GM19328 (cell line): ENCODE measurements at regions not wholly inside any gene's neighbourhood (a gene's known extent, or its start where the extent isn't known, plus 50 kb on each side); places are given as distances from the start of the nearest gene placed in this dataset.
"Not testable (repeated sequence)": the region's sequence is repeated elsewhere in the genome, so short reads cannot be mapped to it uniquely, and the experiment has no call there.

Experiments
- ATAC-seq: cut with Tn5 transposase; IDR thresholded peaks from one replicate; pipeline ENCODE4 v1.9.1; 2021; ENCODE audit warnings: mild to moderate bottlenecking, moderate library complexity; ENCODE audit not compliant: unreplicated experiment

GRCh38 chr9:88596376-88596775 lies 61.4 kb downstream of the NXNL2 start:
- no peak for ATAC-seq

GRCh38 chr9:88604836-88605511 lies 70.0 kb downstream of the NXNL2 start:
- no peak for ATAC-seq

GRCh38 chr9:88605512-88606362 lies 70.8 kb downstream of the NXNL2 start:
- ATAC-seq = no peak

DNA sequence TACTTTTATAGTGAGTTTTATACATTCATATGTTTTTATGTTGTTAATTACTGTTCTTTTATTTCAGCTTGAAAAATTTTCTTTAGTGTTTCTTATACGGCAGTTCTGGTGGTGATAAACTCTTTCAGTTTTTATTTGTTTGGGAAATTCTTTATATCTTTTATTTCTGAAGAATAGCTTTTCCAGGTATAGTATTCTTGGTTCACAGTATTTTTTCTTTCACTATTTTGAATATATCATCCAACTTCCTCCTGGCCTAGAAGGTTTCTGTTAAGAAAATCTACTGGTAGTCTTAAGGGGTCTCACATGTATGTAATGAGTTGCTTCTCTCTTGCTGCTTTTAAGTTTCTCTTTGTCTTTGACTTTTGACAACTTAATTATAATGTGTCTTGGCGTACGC lies 79.4 kb downstream of the NXNL2 start:
- ATAC-seq = no peak

GRCh38 chr9:88623698-88624097 lies 88.7 kb downstream of the NXNL2 start:
- no peak for ATAC-seq

- ATAC-seq = no peak
These were observed 93.1 kb downstream of the NXNL2 start for GRCh38 chr9:88628114-88628513.

- no peak for ATAC-seq
These were observed 93.8 kb downstream of the NXNL2 start for GRCh38 chr9:88628811-88629210.

DNA sequence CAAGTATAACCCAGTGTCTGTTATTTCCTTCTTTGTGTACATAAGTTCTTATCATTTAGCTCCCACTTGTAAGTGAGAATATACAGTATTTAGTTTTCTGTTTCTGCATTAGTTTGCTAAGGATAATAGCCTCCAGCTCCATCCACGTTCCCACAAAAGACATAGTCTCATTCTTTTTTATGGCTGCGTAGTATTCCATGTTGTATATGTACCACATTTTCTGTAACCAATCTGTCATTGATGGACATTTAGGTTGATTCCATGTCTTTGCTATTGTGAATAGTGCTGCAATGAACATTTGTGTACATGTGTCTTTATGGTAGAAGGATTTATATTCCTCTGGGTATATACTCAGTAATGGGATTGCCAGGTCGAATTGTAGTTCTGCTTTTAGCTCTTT lies 95.6 kb downstream of the NXNL2 start:
- not testable (repeated sequence) for ATAC-seq

DNA sequence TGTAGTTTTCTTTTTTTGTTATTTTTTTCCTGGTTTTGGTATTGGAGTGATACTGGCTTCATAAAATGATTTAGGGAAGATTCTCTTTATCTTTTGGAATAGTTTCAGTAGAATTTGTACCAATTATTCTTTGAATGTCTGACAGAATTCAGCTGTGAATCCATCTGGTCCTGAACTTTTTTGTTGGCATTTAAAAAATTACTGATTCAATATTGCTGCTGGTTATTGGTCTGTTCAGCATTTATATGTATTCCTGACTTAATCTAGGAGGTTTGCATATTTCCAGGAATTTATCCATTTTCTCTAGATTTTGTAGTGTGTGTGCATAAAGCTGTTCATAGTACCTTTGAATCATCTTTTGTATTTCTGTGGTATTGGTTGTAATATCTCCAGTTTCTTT lies 100.2 kb downstream of the NXNL2 start:
- ATAC-seq = no peak

DNA sequence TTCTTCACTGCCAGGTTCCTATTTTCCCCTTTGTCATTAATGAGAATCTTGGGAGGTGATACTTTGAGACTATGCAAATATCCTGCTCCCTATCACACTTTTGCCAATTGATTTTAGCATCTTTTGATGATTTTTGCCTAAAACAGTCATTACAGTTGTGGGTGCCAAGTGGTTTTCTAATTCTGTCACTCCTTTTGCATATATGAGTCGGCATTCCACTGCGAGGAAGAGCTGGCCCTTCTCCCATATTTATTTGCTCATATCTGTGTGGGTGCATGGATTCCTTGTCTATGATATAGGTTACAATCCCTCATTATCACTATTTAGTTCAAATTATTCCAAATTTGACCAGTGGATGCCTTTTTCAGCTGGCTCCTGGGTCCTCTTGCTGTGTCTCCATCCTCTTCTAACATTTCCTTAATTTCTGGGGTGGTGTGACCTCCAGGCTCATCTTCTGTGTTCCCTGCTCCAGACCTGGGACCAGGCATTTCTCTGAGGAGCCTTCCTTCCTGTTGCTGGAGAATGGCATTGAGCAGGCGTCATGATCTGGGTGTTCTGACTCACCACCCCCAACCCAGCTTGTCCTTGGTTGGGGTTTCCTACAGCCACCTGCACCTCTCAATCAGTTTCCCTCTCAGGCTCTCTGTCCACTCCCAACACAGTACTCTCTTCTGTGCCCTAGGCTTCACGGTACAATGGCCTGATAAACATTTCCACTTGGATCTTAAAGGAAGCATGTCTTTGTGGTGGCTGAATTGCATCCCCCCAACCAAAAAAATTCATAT lies 106.7 kb downstream of the NXNL2 start:
- ATAC-seq = no peak

GRCh38 chr9:88642336-88642735 lies 107.4 kb downstream of the NXNL2 start:
- ATAC-seq = no peak

DNA sequence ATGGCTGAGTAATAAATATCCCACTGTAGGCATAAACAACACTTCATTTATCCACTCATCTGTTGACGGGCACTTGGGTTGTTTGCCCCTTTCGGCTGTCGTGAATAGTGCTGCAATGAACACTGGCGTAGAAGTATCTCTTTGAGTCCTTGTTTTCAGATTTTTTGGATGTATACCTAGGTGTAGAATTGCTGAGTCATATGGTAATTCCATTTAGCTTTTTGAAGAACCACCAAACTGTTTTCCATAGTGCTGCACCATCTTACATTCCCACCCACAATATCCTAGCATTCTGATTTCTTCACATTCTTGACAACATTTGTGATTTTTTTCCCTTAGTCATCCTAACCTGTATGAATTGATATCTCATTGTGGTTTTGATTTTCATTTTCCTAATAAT lies 109.0 kb downstream of the NXNL2 start:
- no peak for ATAC-seq

- ATAC-seq = no peak
These were observed 110.3 kb downstream of the NXNL2 start for GRCh38 chr9:88645172-88645878.

DNA sequence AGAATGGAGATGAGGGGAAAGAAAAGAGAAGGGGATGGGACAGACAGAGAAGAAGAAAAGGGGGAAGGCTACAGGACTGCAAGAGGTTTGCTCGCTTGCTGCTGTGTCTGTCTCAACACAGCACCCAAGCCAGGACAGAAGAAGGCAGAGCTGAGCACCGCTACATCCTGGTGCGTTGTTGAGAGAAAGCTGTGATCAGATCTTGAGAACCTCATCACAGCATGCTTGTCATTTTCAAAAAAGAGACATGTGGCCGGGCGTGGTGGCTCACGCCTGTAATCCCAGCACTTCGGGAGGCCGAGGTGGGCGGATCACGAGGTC lies 110.9 kb downstream of the NXNL2 start:
- ATAC-seq = no peak

- ATAC-seq = no peak
These were observed 111.7 kb downstream of the NXNL2 start for GRCh38 chr9:88646539-88647300.

DNA sequence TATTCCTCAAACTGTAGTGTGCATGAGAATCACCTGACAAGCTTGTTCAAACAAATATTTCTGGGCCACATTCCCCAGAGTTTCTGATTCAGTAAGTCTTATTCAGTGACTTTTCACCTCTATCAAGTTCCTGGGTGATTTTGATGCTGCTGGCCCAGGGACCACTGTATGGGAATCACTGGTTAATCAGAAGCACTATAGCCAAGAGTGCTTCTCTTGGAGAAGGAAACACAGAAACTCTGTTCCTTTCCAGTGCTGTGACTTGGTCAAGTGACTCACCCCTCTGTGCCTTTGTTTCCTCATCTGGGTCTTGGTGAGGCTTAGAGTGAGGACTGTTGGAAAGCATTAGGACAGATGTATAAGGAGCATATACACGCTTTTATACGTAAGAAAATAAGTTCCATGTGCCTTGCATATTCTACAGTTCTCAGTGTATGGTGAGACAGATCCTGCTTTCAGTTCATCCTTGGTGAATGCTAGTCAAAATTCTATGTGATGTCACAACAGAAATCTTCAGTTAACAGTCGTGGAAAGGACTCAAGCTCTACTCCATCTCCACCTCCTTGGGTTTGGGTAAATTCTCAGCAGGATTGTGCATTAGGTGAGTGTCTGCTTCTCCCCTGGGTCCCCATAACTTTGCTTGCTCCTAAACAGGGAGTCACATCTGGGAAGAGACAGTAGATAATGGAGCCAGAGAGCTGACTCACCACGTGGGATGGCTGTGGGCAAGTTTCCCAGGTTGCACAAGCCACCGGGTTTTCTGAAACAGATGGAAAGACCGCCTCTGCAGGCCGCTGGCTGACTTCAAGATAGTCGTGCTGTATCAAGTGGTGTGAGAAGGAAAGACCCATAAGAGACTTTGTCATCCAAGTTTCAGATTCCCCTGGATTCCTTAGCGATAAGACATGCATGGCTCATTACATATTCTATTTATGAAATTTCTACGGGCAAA lies 117.0 kb downstream of the NXNL2 start:
- ATAC-seq = no peak

DNA sequence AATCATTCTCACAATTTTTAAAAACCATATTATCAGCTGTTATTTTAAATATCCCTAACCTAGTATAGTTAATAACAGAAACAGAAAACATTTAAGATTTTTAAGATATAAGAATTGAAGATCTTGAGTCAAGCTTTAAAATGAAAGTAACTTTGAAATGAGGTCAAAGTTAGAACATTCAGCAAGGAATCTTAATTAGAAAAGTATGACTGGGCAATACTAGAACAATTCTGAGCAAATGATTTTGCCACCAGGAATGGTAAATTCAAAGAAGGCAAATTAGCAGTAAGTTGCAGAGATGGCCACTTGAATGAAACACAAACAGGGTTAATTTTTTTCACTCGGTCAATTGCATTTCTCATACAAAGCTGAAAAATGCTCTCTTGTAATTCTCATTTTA lies 117.9 kb downstream of the NXNL2 start:
- ATAC-seq = no peak

- no peak for ATAC-seq
These were observed 118.4 kb downstream of the NXNL2 start for GRCh38 chr9:88653406-88653805.

- no peak for ATAC-seq
These were observed 118.9 kb downstream of the NXNL2 start for GRCh38 chr9:88653911-88654310.
